Suprapubic skin (tissue), 3 donors: ENCODE measurements at regions not wholly inside any gene's neighbourhood (a gene's known extent, or its start where the extent isn't known, plus 50 kb on each side); places are given as distances from the start of the nearest gene placed in this dataset.
"Not testable (repeated sequence)": the region's sequence is repeated elsewhere in the genome, so short reads cannot be mapped to it uniquely, and the experiment has no call there.

Experiments used
- POLR2AphosphoS5 ChIP-seq, 3 donors: sonication (generic); formaldehyde crosslinking; IDR thresholded peaks; one replicate each; pipeline ENCODE4 v1.6.1; 2017; ENCODE audit warnings: antibody characterized with exemption in 3 of 3
- TF ChIP-seq, protein P1 (sequence below), 2 donors: fragments of 200-600 bp in 1 of 2; fragments of 450-650 bp in 1 of 2; sonication (generic) in 1 of 2; IDR thresholded peaks; one replicate each; pipeline ENCODE4 v1.5.1; 2016 to 2019; ENCODE audit warnings: antibody characterized with exemption in 2 of 2, mild to moderate bottlenecking in 1 of 2, moderate library complexity in 1 of 2

- TF ChIP-seq, protein P1, sequence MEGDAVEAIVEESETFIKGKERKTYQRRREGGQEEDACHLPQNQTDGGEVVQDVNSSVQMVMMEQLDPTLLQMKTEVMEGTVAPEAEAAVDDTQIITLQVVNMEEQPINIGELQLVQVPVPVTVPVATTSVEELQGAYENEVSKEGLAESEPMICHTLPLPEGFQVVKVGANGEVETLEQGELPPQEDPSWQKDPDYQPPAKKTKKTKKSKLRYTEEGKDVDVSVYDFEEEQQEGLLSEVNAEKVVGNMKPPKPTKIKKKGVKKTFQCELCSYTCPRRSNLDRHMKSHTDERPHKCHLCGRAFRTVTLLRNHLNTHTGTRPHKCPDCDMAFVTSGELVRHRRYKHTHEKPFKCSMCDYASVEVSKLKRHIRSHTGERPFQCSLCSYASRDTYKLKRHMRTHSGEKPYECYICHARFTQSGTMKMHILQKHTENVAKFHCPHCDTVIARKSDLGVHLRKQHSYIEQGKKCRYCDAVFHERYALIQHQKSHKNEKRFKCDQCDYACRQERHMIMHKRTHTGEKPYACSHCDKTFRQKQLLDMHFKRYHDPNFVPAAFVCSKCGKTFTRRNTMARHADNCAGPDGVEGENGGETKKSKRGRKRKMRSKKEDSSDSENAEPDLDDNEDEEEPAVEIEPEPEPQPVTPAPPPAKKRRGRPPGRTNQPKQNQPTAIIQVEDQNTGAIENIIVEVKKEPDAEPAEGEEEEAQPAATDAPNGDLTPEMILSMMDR (IDR thresholded peaks at IDR 0.05), result not testable (repeated sequence)
- TF ChIP-seq POLR2AphosphoS5 (IDR thresholded peaks at IDR 0.05), result not testable (repeated sequence)
These were observed 124.2 kb upstream of the RMP24 start for GRCh38 chr18:35848321-35848720.
